HG03066 (cell line): ENCODE measurements at regions not wholly inside any gene's neighbourhood (a gene's known extent, or its start where the extent isn't known, plus 50 kb on each side); places are given as distances from the start of the nearest gene placed in this dataset.
A peak's percentile ranks its signal among the peaks of the same experiment; 100 is the strongest.
"Not testable (repeated sequence)": the region's sequence is repeated elsewhere in the genome, so short reads cannot be mapped to it uniquely, and the experiment has no call there.

ENCODE experiments used
- ATAC-seq: cut with Tn5 transposase; IDR thresholded peaks from one replicate; pipeline ENCODE4 v1.9.1; 2021; ENCODE audit warnings: low read depth; ENCODE audit not compliant: unreplicated experiment

- no peak for ATAC-seq
Measured at GRCh38 chr14:28944605-28945004, 178.0 kb downstream of the FOXG1 start.

DNA sequence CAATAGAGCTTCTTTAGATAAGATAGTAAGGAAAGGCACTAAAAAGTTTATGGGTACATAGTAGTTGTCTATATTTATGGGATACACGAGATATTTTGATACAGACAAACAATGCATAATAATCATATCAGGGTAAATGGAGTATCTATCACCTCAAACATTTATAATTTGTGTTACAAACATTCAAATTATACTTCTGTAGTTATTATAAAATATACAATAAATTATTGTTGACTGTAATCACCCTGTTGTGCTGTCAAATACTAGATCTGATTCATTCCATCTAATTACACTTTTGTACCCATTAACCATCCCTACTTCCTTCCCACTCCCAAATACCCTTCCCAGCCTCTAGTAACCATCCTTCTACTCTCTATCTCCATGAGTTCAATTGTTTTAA, 179.7 kb downstream of the FOXG1 start:
- no peak for ATAC-seq

DNA sequence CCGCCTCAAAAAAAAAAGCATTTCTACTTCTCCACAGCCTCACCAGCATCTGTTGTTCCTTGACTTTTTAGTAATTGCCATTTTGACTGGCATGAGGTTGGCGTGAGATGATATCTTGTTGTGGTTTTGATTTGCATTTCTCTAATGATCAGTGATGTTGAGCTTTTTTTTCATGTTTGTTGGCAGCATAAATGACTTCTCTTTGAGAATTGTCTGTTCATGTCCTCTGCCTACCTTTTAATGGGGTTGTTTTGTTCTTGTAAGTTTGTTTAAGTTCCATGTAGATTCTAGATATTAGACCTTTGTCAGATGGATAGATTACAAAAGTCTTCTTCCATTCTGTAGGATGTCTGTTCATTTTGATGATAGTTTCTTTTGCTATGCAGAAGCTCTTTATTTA, 182.9 kb downstream of the FOXG1 start:
- ATAC-seq: no peak

DNA sequence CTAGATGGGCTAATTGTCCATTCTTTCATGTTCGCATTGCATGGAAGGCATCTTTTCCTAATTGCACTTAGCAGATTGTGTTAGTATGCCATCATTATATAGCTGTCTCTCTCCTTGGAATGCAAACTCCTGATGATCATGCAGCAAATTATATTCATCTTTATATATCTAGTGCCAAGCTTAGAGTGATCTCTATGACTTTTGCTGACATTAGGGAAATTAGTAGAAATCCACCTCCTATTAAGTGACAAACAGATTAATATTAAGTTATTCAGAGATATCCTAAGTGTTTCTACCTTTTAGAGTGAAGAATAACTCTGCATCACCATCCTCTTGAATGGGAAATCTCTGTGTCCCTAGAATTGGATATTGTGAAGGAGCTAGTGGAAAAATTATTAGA, 185.6 kb downstream of the FOXG1 start:
- ATAC-seq: no peak

- ATAC-seq: no peak
Measured at GRCh38 chr14:28952666-28953065, 186.1 kb downstream of the FOXG1 start.

GRCh38 chr14:28953973-28954372, 187.4 kb downstream of the FOXG1 start:
- no peak for ATAC-seq

GRCh38 chr14:28966416-28967233, 200.0 kb downstream of the FOXG1 start:
- ATAC-seq: peak; percentile 86

- no peak for ATAC-seq
Measured at GRCh38 chr14:28975084-28975483, 208.5 kb downstream of the FOXG1 start.

- no peak for ATAC-seq
Measured at GRCh38 chr14:28982228-28982627, 215.6 kb downstream of the FOXG1 start.

- ATAC-seq: no peak
Measured at GRCh38 chr14:28983279-28983678, 216.7 kb downstream of the FOXG1 start.

DNA sequence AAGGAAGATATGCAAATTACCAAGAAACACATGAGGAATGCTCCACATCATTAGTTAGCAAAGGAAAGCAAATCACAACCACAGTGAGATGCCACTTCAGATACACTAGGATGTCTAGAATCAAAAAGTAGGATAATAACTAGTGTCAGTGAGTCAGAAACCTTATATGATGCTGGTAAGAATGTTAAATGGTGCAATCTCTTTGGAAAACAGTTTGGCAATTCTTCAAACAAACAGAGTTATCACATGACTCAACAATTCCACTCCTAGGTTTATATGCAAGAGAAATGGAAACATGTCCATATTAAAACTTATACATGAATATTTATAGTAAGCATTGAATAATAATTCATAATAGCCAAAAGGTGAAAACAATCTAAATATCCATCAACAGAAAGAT, 220.9 kb downstream of the FOXG1 start:
- no peak for ATAC-seq

- not testable (repeated sequence) for ATAC-seq
Measured at GRCh38 chr14:28997196-28997595, 230.6 kb downstream of the FOXG1 start.

GRCh38 chr14:28999656-29000055, 233.1 kb downstream of the FOXG1 start:
- no peak for ATAC-seq

DNA sequence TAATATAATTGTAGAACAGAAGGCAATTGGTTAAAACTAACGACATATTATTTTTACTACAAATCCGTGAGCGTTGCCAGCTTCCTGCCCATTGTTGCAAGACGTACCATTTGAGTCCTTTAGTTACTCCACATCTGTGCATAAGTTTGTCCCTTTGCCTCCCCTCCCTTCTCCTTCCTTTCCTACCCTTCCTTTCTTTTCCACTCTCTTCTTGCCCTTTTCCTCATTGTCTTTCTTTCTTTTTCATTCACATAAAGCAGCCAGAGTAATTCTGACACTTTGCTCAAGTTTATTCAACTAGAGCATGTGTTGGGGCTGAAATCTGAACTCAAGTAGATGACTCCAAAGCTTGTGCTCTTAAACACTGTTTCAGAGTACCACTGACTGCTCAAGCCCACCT, 239.1 kb downstream of the FOXG1 start:
- no peak for ATAC-seq

DNA sequence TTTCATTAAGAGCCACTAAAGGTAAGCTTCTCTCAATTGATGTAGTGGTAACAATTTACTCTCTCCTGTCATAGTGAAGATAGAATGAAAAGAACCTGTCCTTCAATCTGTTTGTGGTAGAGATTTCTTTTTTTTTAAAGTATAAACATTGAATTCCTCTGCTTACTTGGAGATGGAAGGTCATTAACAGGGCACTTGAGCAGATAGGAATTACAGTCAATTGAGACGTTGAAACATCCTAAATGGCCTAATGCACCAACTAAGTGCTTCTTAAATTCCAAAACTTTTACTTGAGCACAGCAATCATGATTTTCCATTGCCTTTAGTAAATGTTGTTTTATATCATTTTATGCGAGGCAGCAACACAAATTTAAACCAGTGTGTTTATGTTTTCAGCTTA, 241.4 kb downstream of the FOXG1 start:
- no peak for ATAC-seq

DNA sequence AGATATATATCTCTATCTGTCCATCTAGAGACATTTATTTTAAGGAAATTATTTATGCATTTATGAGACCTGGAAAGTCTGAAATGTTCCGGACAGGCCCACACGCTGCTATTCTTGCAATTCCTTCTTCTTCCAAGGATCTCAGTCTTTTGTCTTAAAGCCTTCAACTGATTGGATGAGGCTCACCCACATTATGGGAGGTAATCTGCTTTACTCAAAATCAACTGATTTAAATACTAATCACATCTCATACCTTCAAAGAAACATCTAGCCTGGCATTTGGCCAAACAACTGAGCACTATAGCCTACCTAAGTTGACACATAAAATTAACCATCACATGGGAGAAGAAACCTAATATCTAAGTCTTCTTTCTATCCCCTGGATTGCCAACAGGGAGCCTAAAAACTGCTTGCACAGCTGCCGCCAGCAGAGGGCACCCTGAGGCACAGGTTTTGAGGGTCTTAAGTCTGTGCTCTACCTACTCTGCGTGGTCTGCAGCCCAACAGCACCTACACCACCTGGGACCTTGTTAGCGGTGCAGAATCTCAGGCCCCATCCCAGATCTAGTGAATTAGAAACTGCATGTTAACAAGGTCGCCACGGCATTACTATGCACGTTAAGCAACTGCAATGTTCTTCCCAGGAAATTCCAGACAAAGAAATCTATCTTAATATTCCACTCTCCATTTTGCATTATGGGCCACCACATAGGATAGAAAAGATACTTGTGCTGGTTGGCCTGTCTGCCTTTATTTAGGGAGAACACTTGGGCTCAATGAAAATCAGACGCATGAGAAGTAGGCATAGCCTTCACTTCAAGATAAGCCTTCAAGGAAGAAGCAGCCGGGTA, 249.7 kb downstream of the FOXG1 start:
- no peak for ATAC-seq

DNA sequence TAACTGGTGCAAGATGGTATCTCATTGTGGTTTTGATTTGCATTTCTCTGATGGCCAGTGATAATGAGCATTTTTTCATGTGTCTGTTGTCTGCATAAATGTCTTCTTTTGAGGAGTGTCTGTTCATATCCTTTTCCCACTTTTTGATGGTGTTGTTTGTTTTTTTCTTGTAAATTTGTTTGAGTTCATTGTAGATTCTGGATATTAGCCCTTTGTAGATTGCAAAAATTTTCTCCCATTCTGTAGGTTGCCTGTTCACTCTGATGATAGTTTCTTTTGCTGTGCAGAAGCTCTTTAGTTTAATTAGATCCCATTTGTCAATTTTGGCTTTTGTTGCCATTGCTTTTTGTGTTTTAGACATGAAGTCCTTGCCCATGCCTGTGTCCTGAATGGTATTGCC, 256.9 kb downstream of the FOXG1 start:
- not testable (repeated sequence) for ATAC-seq

DNA sequence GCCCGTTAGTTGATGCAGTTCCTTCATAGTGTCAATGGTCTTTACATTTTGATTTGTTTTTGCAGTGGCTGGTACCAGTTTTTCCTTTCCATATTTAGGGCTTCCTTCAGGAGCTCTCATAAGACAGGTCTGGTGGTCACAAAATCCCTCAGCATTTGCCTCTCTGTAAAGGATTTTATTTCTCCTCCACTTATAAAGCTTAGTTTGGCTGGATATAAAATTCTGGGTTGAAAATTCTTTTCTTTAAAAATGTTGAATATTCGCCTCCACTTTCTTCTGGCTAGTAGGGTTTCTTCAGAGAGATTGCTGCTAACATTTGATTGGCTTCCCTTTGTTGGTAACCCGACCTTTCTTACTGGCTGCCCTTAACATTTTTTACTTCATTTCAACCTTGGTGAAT, 260.9 kb downstream of the FOXG1 start:
- not testable (repeated sequence) for ATAC-seq

DNA sequence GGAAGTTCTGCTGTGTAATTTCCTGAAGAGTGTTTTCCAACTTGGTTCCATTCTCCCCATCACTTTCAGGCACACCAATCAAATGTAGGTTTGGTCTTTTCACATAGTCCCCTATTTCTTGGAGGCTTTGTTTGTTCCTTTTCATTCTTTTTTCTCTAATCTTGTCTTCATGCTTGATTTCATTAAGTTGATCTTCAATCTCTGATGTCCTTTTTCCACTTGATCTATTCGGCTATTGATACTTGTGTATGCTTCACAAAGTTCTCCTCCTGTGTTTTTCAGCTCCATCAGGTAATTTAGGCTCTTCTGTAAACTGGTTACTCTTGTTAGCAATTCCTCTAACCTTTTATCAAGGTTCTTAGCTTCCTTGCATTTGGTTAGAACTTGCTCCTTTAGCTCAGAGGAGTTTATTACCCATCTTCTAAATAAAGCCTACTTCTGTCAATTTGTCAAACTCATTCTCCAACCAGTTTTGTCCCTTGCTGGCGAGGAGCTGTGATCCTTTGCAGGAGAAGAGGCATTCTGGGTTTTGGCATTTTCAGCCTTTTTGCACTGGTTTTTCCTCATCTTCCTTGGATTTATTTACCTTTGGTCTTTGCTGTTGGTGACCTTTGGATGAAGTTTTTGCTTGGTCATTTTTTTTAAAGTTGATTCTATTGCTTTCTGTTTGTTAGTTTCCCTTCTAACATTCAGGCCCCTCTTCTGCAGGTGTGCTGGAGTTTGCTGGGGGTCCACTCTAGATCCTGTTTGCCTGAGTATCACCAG, 261.5 kb downstream of the FOXG1 start:
- not testable (repeated sequence) for ATAC-seq

GRCh38 chr14:29028973-29029582, 262.5 kb downstream of the FOXG1 start:
- ATAC-seq: no peak

DNA sequence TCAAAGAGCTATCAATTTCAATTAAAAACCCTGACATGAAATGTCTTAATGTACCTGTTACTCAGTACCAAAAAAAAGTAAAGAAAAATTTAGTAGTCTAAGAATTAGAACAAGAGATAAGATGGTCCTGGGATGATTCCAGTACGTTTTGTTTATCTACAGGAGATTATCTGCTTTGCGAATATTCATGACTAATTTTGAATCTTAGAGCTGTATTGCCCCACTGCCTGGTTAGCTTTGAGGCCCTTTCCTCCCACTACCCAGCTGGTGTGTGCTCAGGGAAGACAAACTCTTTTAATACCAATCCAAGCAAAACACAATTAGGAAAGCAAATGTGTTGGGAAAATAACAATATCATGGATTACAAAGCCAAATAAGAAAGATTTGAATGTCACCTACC, 263.5 kb downstream of the FOXG1 start:
- ATAC-seq: no peak
